ENCODE measurements at regions not wholly inside any gene's neighbourhood (a gene's known extent, or its start where the extent isn't known, plus 50 kb on each side); places are given as distances from the start of the nearest gene placed in this dataset.

DNA sequence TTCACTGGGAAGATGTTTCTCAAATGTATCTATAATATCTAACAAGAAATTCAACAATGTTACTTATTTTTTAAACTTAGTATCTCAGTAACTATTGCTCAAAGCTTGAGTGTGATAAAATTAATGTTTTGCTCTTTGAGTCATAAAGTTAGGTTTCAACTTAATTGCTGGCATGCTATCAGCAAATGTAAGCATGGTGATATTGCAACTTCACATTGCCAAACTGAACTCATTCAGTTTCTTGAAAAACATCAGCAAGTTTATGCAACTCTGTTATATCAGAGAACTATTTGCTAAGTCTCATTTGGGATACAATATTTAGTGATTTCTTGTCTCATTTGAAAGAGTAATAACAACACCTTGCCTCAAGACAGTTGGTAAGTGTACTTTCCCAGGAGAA, 91.2 kb upstream of the KLF3 start (continued):
- TF ChIP-seq, protein P1, sequence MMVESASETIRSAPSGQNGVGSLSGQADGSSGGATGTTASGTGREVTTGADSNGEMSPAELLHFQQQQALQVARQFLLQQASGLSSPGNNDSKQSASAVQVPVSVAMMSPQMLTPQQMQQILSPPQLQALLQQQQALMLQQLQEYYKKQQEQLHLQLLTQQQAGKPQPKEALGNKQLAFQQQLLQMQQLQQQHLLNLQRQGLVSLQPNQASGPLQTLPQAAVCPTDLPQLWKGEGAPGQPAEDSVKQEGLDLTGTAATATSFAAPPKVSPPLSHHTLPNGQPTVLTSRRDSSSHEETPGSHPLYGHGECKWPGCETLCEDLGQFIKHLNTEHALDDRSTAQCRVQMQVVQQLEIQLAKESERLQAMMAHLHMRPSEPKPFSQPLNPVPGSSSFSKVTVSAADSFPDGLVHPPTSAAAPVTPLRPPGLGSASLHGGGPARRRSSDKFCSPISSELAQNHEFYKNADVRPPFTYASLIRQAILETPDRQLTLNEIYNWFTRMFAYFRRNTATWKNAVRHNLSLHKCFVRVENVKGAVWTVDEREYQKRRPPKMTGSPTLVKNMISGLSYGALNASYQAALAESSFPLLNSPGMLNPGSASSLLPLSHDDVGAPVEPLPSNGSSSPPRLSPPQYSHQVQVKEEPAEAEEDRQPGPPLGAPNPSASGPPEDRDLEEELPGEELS (CRISPR knock-in tag; IDR thresholded peaks at IDR 0.05) = no peak
- TF ChIP-seq, protein P2, sequence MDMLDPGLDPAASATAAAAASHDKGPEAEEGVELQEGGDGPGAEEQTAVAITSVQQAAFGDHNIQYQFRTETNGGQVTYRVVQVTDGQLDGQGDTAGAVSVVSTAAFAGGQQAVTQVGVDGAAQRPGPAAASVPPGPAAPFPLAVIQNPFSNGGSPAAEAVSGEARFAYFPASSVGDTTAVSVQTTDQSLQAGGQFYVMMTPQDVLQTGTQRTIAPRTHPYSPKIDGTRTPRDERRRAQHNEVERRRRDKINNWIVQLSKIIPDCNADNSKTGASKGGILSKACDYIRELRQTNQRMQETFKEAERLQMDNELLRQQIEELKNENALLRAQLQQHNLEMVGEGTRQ (CRISPR knock-in tag; IDR thresholded peaks at IDR 0.05) = no peak

DNA sequence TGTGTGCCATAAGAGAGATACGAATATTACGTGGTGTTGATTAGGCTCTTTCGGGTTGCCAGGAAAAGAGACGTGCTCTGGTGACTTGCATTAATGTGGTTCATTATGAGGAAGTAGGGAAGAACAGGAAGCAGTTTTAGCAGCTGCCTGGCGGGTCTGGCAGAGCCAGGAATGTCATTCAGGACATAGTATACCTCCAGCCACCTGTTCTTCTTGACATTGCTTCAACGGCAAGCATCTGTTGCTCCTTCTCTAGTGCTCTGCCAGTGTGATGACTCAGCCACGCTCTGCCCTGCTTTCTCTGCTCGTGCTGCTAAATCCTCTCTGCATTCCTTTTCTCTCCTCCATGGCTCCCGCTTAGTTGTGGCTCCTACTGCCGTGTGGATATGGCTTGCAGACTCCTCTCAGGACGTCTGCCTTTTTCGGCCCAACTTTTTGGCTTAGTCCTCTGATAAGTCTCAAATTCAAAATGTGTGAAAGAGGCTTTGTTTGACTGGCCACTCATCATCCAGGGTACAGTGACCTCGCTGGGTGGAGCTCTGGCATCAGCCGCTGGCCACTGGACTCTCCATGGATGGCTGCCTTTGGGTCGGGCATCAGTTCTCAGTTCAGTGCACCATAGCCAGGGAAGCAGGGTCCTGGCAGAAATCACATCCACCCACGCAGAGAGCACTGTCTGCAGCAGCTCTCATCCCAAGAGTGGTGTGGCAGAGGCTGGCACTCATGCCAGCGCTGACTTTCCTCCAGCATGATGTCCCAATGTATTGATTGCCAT, 89.3 kb upstream of the KLF3 start:
- Mint-ChIP-seq H3K27ac (no peak overlapping the region), H3K27me3 (ENCODE audit: low read depth) (no peaks in the 10 kb centered on the region), H3K36me3 (no peaks in the 10 kb centered on the region), H3K4me3 (no peak overlapping the region), H3K9me3 (peaks cover 18% of the 10 kb centered on the region), H3K4me1 (peaks cover 2% of the 10 kb centered on the region; the same call in 1 of the 2 replicates)
- no peak for ATAC-seq
- no peak for DNase-seq (ENCODE audit: low spot score)
- TF ChIP-seq, protein P3, sequence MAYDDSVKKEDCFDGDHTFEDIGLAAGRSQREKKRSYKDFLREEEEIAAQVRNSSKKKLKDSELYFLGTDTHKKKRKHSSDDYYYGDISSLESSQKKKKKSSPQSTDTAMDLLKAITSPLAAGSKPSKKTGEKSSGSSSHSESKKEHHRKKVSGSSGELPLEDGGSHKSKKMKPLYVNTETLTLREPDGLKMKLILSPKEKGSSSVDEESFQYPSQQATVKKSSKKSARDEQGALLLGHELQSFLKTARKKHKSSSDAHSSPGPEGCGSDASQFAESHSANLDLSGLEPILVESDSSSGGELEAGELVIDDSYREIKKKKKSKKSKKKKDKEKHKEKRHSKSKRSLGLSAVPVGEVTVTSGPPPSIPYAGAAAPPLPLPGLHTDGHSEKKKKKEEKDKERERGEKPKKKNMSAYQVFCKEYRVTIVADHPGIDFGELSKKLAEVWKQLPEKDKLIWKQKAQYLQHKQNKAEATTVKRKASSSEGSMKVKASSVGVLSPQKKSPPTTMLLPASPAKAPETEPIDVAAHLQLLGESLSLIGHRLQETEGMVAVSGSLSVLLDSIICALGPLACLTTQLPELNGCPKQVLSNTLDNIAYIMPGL (CRISPR knock-in tag; IDR thresholded peaks at IDR 0.05) = no peak
- TF ChIP-seq FOXK1 (CRISPR knock-in tag; IDR thresholded peaks at IDR 0.05) (no peak), ZNF121 (CRISPR knock-in tag; IDR thresholded peaks at IDR 0.05) (no peak), FOXP1 (CRISPR knock-in tag; IDR thresholded peaks at IDR 0.05; ENCODE audit: borderline replicate concordance) (no peak)
- TF ChIP-seq, protein P4, sequence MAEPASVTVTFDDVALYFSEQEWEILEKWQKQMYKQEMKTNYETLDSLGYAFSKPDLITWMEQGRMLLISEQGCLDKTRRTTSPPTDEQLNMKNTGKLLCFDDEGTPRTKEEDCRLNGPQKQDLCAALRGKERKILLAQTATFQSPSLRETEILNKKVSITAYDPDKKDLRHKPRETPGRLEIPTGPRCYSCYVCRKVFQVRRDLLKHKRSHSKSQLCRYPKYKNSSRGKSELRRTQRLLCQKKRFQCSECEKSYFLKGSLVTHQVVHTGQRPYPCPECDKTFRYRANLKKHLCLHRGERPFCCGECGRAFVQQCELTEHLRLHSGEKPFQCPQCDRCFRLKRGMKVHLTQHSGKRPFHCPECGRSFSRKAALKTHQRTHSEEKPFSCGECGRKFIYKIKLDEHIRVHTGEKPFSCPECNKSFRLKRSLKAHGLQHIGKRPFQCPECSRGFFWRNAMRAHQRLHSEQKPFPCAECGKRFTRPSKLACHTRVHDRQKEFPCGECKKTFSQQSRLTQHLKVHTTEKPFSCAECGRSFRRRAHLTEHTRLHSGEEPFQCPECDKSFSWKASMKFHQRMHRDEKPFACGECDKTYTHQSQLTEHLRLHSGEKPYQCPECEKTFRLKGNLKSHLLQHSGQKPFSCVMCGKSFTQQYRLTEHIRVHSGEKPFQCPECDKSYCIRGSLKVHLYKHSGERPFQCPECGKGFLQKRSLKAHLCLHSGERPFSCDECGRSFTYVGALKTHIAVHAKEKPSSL (CRISPR knock-in tag; conservative IDR thresholded peaks at IDR 0.05) = no peak
- CTCF ChIA-PET = no interaction called here
- POLR2A ChIA-PET = no interaction called here

DNA sequence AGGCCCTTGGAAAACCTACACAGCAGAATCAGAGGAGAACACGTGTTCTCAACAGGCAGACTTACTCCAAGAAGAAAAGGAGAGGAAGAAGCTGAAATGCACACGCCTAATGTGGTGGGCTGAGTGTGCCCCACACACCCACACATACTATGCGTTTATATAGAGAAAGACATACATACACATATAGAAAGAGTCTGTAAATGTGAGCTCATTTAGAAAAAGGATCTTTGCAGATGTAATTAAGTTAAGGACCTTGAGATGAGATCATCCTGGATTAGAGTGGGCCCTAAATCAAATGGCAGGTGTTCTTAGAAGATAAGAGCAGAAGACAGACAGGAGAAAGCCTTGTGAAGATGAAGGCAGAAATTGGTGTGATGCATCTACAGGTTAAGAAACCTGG, 87.2 kb upstream of the KLF3 start:
- ChIA-PET CTCF (interaction anchor here (0.5 kb wide), 1 partner anchor 484 kb away, joined by 3 read pairs; no protein-coding TSS in a partner anchor), POLR2A (no interaction called here)
- Mint-ChIP-seq H3K4me3 (no peak overlapping the region), H3K9me3 (peaks cover 19% of the 10 kb centered on the region), H3K4me1 (peaks cover 12% of the 10 kb centered on the region), H3K27me3 (ENCODE audit: low read depth) (no peaks in the 10 kb centered on the region), H3K36me3 (no peaks in the 10 kb centered on the region), H3K27ac (no peak overlapping the region)
- TF ChIP-seq FOXJ3 (CRISPR knock-in tag; IDR thresholded peaks at IDR 0.05; ENCODE audit: borderline replicate concordance) = no peak
- TF ChIP-seq NFYB (CRISPR knock-in tag; conservative IDR thresholded peaks at IDR 0.05; ENCODE audit: low read depth) = no peak
- TF ChIP-seq, protein P5, sequence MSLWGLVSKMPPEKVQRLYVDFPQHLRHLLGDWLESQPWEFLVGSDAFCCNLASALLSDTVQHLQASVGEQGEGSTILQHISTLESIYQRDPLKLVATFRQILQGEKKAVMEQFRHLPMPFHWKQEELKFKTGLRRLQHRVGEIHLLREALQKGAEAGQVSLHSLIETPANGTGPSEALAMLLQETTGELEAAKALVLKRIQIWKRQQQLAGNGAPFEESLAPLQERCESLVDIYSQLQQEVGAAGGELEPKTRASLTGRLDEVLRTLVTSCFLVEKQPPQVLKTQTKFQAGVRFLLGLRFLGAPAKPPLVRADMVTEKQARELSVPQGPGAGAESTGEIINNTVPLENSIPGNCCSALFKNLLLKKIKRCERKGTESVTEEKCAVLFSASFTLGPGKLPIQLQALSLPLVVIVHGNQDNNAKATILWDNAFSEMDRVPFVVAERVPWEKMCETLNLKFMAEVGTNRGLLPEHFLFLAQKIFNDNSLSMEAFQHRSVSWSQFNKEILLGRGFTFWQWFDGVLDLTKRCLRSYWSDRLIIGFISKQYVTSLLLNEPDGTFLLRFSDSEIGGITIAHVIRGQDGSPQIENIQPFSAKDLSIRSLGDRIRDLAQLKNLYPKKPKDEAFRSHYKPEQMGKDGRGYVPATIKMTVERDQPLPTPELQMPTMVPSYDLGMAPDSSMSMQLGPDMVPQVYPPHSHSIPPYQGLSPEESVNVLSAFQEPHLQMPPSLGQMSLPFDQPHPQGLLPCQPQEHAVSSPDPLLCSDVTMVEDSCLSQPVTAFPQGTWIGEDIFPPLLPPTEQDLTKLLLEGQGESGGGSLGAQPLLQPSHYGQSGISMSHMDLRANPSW (CRISPR knock-in tag; conservative IDR thresholded peaks at IDR 0.05; ENCODE audit: low read depth) = no peak
- no peak for TF ChIP-seq CREM (CRISPR knock-in tag; IDR thresholded peaks at IDR 0.05)
- no peak for TF ChIP-seq GRHL2 (CRISPR knock-in tag; IDR thresholded peaks at IDR 0.05; ENCODE audit: insufficient replicate concordance, severe bottlenecking)
- TF ChIP-seq, protein P6, sequence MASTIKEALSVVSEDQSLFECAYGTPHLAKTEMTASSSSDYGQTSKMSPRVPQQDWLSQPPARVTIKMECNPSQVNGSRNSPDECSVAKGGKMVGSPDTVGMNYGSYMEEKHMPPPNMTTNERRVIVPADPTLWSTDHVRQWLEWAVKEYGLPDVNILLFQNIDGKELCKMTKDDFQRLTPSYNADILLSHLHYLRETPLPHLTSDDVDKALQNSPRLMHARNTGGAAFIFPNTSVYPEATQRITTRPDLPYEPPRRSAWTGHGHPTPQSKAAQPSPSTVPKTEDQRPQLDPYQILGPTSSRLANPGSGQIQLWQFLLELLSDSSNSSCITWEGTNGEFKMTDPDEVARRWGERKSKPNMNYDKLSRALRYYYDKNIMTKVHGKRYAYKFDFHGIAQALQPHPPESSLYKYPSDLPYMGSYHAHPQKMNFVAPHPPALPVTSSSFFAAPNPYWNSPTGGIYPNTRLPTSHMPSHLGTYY (CRISPR knock-in tag; IDR thresholded peaks at IDR 0.05) = no peak
- TF ChIP-seq JAZF1 (CRISPR knock-in tag; IDR thresholded peaks at IDR 0.05) = no peak
- no peak for TF ChIP-seq MYBL2 (CRISPR knock-in tag; IDR thresholded peaks at IDR 0.05)
- TF ChIP-seq, protein P7, sequence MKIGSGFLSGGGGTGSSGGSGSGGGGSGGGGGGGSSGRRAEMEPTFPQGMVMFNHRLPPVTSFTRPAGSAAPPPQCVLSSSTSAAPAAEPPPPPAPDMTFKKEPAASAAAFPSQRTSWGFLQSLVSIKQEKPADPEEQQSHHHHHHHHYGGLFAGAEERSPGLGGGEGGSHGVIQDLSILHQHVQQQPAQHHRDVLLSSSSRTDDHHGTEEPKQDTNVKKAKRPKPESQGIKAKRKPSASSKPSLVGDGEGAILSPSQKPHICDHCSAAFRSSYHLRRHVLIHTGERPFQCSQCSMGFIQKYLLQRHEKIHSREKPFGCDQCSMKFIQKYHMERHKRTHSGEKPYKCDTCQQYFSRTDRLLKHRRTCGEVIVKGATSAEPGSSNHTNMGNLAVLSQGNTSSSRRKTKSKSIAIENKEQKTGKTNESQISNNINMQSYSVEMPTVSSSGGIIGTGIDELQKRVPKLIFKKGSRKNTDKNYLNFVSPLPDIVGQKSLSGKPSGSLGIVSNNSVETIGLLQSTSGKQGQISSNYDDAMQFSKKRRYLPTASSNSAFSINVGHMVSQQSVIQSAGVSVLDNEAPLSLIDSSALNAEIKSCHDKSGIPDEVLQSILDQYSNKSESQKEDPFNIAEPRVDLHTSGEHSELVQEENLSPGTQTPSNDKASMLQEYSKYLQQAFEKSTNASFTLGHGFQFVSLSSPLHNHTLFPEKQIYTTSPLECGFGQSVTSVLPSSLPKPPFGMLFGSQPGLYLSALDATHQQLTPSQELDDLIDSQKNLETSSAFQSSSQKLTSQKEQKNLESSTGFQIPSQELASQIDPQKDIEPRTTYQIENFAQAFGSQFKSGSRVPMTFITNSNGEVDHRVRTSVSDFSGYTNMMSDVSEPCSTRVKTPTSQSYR (CRISPR knock-in tag; IDR thresholded peaks at IDR 0.05) = no peak
- ATAC-seq (no peak), DNase-seq (ENCODE audit: low spot score) (no peak)
